ENCODE measurements at regions not wholly inside any gene's neighbourhood (a gene's known extent, or its start where the extent isn't known, plus 50 kb on each side); places are given as distances from the start of the nearest gene placed in this dataset.

DNA sequence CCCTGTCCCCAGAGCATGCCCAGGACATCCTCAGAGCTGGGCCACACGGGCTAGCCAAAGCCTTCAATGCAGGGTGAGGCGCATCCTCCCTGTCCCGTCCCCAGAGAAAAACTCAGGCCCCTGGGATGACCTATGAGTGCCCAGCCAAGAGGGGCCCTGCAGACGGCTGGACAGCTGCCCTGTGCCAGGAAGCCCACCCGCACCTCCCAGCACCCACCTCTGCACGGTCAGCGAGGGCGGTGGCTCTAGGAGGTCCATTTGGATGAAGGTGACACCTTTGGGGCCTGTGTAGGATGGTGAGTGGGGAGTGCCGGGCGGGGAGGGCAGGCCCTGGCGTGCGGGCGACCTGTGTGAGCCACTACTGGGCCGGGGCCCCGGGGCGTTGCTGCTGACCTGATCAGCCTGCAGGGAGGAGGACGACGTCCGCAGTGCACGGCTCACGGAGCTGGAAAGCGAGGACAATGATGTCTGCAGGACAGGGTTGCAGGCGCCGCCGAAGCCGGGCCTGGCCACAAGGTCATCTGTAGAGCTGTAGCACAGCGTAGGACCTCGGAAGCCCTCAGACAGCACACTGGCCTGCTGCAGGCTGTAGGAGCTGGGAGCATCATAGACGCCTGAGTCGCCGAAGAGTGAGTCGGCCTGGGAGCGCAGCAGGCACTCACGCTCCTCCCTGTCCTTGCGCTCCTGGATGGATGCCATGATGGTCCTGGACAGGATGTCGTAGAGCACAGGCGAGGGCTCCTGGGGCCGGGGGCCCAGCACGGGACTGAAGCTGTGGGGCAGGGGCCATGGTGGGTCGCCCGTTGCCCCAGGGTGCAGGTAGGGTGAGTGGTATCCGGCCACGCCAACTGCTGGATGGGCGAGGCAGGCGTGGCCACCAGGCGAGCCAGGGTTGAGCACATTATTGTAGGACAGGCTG lies 180.5 kb downstream of the IGLL1 start:
- Mint-ChIP-seq H3K4me1 (peaks cover 4% of the 10 kb centered on the region), H3K9me3 (peaks cover 0 to 1% (median 0%) of the 10 kb centered on the region in 7 donors), H3K4me3 (no peak overlapping the region), H3K36me3 (no peaks in the 10 kb centered on the region), H3K27me3 (ENCODE audit: low read depth in 3 of 3) (peaks cover 4 to 17% (median 5%) of the 10 kb centered on the region in 3 donors), H3K27ac (no peak overlapping the region)
- Histone ChIP-seq H3K79me2 (ENCODE audit: insufficient read depth, low read length) (no peaks in the 10 kb centered on the region), H3K27me3 (ENCODE audit: control insufficient read depth in 2 of 2, insufficient read depth in 2 of 2, low read length in 2 of 2) (no peaks in the 10 kb centered on the region), H2AFZ (ENCODE audit: insufficient read depth, low read depth, low read length, poor library complexity, severe bottlenecking) (no peak overlapping the region), H3K4me1 (ENCODE audit: control insufficient read depth in 1 of 2, insufficient read depth in 2 of 2, low read length in 2 of 2) (peaks cover 0 to 5% of the 10 kb centered on the region in 2 donors), H3K27ac (ENCODE audit: low read depth in 1 of 2, low read length in 2 of 2) (no peak overlapping the region), H3K4me3 (replicated peaks in 1 of 3; ENCODE audit: low read depth in 2 of 3, low read length in 3 of 3) (no peak overlapping the region), H3K9ac (ENCODE audit: insufficient read depth, low read length, poor library complexity, severe bottlenecking) (no peak overlapping the region), H4K20me1 (ENCODE audit: insufficient read depth, low read length) (no peaks in the 10 kb centered on the region), H3K4me2 (replicated peaks; ENCODE audit: extremely low read depth, low read length, poor library complexity, severe bottlenecking) (no peak overlapping the region), H3K36me3 (replicated peaks in 1 of 2; ENCODE audit: control insufficient read depth in 1 of 2, insufficient read depth in 2 of 2, low read length in 2 of 2) (no peaks in the 10 kb centered on the region), H3K9me3 (replicated peaks in 1 of 2; ENCODE audit: control insufficient read depth in 1 of 2, insufficient read depth in 1 of 2, low read length in 2 of 2) (no peaks in the 10 kb centered on the region)
- TF ChIP-seq, protein P1, sequence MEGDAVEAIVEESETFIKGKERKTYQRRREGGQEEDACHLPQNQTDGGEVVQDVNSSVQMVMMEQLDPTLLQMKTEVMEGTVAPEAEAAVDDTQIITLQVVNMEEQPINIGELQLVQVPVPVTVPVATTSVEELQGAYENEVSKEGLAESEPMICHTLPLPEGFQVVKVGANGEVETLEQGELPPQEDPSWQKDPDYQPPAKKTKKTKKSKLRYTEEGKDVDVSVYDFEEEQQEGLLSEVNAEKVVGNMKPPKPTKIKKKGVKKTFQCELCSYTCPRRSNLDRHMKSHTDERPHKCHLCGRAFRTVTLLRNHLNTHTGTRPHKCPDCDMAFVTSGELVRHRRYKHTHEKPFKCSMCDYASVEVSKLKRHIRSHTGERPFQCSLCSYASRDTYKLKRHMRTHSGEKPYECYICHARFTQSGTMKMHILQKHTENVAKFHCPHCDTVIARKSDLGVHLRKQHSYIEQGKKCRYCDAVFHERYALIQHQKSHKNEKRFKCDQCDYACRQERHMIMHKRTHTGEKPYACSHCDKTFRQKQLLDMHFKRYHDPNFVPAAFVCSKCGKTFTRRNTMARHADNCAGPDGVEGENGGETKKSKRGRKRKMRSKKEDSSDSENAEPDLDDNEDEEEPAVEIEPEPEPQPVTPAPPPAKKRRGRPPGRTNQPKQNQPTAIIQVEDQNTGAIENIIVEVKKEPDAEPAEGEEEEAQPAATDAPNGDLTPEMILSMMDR (IDR thresholded peaks at IDR 0.05), result no peak
- no peak for DNase-seq
- intact Hi-C loops (cut with micrococcal nuclease), result no loop called here
- 89% methylated on average over 43 of the region's 46 CpGs for WGBS (ENCODE audit: insufficient coverage)

DNA sequence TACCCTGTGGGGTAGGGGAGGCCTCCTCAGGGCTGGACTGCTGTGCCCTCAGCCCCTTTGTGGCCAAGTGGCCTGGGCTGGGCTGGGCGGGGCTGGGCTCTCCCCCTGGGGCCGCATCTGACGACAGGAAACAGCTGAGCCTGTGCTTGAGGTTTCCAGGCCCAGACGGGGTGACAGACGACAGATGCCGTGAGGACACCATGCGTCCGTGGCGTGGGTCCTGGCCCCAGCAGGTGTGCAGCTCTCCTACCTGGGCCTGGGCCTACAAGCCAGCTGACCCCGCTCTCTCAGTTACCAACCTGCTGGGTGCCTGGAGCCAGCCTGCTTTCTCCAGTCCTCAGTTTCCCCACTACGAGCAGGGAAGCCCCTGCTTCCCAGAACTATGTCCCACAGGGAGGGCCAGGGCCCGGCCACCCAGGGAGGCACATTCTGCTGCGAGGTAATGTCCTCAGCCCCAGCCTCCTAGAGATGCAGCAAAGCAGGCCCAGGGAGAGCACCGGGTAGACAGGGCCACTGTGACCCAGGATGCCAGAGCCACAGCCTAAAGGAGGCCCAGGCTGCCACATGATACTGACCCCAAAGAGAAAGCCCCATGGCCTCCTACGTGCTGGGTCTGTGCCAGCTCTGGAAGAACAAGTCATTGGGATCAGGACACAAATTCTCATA lies 181.3 kb downstream of the IGLL1 start:
- no peak overlapping the region for H3K27ac ChIP-seq (ENCODE audit: low read depth in 1 of 2, low read length in 2 of 2)
- no peaks in the 10 kb centered on the region for H3K79me2 ChIP-seq (ENCODE audit: insufficient read depth, low read length)
- H3K9me3 ChIP-seq (replicated peaks in 1 of 2; ENCODE audit: control insufficient read depth in 1 of 2, insufficient read depth in 1 of 2, low read length in 2 of 2), result no peaks in the 10 kb centered on the region
- Mint-ChIP-seq H3K4me3 (no peak overlapping the region), H3K27ac (no peak overlapping the region), H3K4me1 (peaks cover 4% of the 10 kb centered on the region), H3K36me3 (no peaks in the 10 kb centered on the region), H3K9me3 (peaks cover 0 to 1% (median 0%) of the 10 kb centered on the region in 7 donors), H3K27me3 (ENCODE audit: low read depth in 3 of 3) (peaks cover 4 to 15% (median 5%) of the 10 kb centered on the region in 3 donors)
- no peak overlapping the region for H3K4me3 ChIP-seq (replicated peaks in 1 of 3; ENCODE audit: low read depth in 2 of 3, low read length in 3 of 3)
- TF ChIP-seq, protein P1 (IDR thresholded peaks at IDR 0.05), result no peak
- no peak overlapping the region for H2AFZ ChIP-seq (ENCODE audit: insufficient read depth, low read depth, low read length, poor library complexity, severe bottlenecking)
- no peaks in the 10 kb centered on the region for H3K36me3 ChIP-seq (replicated peaks in 1 of 2; ENCODE audit: control insufficient read depth in 1 of 2, insufficient read depth in 2 of 2, low read length in 2 of 2)
- H3K9ac ChIP-seq (ENCODE audit: insufficient read depth, low read length, poor library complexity, severe bottlenecking), result no peak overlapping the region
- intact Hi-C loops (cut with micrococcal nuclease), result no loop called here
- WGBS (ENCODE audit: insufficient coverage), result 43% methylated on average over 15 of the region's 15 CpGs
- H4K20me1 ChIP-seq (ENCODE audit: insufficient read depth, low read length), result no peaks in the 10 kb centered on the region
- peaks cover 0 to 5% of the 10 kb centered on the region in 2 donors for H3K4me1 ChIP-seq (ENCODE audit: control insufficient read depth in 1 of 2, insufficient read depth in 2 of 2, low read length in 2 of 2)
- H3K27me3 ChIP-seq (ENCODE audit: control insufficient read depth in 2 of 2, insufficient read depth in 2 of 2, low read length in 2 of 2), result no peaks in the 10 kb centered on the region
- no peak overlapping the region for H3K4me2 ChIP-seq (replicated peaks; ENCODE audit: extremely low read depth, low read length, poor library complexity, severe bottlenecking)
- no peak for DNase-seq
